Astrocyte of the spinal cord (primary cell): ENCODE measurements at regions not wholly inside any gene's neighbourhood (a gene's known extent, or its start where the extent isn't known, plus 50 kb on each side); places are given as distances from the start of the nearest gene placed in this dataset.

ENCODE experiments used
- DNase-seq: peaks from one replicate; pipeline ENCODE4 v3.0.0; 2011; ENCODE audit warnings: low read depth, low spot score
- H3K4me3 ChIP-seq: 2 replicates; pipeline ENCODE4 v1.5.1; 2011; ENCODE audit warnings: low read depth, mild to moderate bottlenecking, low read length, moderate library complexity
- CTCF ChIP-seq: IDR thresholded peaks from 2 replicates; pipeline ENCODE4 v1.5.1; 2012; ENCODE audit warnings: low read depth, mild to moderate bottlenecking, low read length, inconsistent platforms
- in situ Hi-C: cut with HindIII; loops from 2 replicates; pipeline ENCODE4 v1.10.0; 2017; ENCODE audit warnings: low sequenced_read_pairs

GRCh38 chr9:92191801-92192200 is 76.6 kb upstream of the SPTLC1 start:
- peak; percentile 16 for DNase-seq

DNA sequence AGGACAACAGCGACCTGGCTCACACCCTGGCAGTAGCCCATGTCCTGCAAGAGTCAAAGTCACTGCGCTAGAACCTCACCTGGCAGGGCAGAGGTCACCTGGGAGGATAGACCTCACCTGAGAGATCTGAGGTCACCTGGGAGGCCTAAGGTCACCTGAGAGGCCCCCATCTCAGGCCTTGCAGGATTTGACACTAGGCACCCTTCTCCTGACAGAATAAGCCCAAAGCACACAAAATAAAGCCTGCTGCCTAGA is 75.2 kb upstream of the SPTLC1 start:
- in situ Hi-C loops: no loop called here
- DNase-seq: no peak
- H3K4me3 ChIP-seq: no peak overlapping the region
- TF ChIP-seq CTCF: no peak

More at GRCh38 chr9:92191801-92192200, 76.6 kb upstream of the SPTLC1 start:
- in situ Hi-C loops: no loop called here
- H3K4me3 ChIP-seq: no peak overlapping the region
- TF ChIP-seq CTCF: no peak

DNA sequence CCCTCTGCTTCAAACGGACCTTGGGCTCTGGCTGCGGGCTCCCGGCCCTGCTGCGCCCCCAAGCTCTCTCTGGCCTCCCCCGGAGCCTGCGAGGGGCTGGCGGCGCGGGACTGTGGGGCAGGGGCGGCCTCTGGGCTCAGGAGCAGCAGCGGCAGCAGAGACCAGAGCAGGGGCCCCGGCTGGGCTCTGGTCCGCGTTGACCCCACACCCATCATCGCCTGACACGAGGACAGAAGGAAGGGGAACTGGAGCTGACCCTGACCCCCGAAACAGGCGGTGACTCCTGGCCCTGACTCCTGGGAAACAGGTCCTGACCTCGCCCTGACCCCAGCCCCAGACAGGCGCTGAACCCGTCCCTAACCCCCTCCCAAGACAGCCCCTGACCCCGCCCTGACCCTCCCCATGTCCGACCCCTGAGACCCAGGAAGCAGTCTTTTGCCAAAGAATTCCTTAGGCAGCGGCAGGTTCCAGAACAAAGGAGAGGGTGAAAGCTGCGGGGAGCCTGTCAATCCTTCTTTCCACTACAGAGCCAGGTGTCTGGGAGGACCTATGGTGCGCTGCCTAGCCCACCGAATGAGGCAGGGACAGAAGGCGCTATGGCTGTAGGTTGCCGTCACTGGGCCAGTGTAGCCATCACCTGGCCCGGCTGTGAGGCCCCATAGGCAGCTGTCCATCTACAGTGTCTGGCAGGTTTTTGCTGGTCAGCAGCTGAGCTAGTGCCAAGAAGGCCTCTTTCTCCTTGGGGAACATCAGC is 74.7 kb upstream of the SPTLC1 start:
- in situ Hi-C loops: no loop called here
- TF ChIP-seq CTCF: no peak
- no peak overlapping the region for H3K4me3 ChIP-seq
- no peak for DNase-seq

DNA sequence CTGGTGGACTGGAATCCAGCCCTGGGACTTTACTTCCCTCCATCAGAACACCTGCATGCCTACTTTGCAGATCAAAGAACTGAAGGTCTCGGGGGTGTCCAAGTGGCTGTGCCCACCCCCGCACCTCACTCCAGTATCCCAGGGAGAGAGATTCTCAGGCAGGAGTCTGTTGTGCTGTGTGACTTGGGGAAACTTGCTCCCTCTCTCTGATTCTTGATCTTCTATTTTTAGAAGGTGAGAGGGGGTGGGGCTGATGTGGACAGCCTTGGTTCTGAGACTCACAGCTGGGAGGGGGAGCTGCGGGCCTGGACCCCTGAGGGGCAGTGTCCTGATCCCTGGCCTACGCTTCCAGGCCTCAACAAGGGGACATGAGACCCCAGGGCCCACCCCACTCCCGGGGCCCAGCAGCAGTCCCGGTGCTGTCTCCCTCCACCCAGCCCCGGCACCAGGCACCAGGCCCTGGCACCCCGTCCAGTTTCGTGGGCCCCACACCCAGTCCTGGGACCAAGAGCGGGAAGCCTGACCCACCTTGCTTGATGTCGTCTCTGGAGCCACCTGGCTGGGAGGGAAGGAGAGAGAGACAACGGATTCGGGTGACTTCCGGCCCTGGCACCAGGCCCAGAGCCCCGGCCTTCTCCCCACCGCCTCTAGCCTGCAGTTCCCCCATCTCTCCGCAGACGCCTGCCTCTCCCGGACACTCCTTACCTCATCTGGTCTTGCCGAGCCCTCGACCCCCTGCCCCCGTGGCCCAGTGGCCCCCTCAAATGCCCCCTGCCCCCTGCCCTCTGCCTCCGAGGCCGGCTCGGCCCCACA is 74.0 kb upstream of the SPTLC1 start:
- H3K4me3 ChIP-seq: no peak overlapping the region
- TF ChIP-seq CTCF: no peak
- no peak for DNase-seq
- in situ Hi-C loops: no loop called here

- in situ Hi-C loops: no loop called here
Observed at GRCh38 chr9:92187989-92188714, 72.9 kb upstream of the SPTLC1 start.

More at GRCh38 chr9:92187989-92188714, 72.9 kb upstream of the SPTLC1 start:
- TF ChIP-seq CTCF: no peak
- no peak overlapping the region for H3K4me3 ChIP-seq
- peak; percentile 70 for DNase-seq
